ENCODE measurements at regions not wholly inside any gene's neighbourhood (a gene's known extent, or its start where the extent isn't known, plus 50 kb on each side); places are given as distances from the start of the nearest gene placed in this dataset.
"Not testable (repeated sequence)": the region's sequence is repeated elsewhere in the genome, so short reads cannot be mapped to it uniquely, and the experiment has no call there.

DNA sequence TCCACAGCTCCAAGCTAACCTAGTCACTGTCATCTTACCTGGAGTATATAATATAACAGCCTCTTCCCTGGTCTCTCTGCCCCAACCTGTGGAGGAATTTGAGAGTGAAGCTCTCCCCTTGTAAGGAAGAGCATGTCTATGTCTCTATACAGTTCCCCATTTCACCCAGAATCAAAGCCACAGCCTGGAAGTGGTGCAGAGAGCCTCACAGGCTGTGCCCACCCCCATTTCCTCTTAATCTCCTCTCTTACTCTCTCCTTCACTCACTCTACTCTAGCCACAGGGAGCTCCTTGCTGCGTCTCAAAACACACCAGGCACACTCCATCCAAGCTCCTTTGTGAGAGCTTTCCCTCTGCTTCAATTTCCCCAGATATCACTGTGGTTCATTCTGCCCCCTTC lies 302.5 kb upstream of the ISX start:
- no peak for DNase-seq

DNA sequence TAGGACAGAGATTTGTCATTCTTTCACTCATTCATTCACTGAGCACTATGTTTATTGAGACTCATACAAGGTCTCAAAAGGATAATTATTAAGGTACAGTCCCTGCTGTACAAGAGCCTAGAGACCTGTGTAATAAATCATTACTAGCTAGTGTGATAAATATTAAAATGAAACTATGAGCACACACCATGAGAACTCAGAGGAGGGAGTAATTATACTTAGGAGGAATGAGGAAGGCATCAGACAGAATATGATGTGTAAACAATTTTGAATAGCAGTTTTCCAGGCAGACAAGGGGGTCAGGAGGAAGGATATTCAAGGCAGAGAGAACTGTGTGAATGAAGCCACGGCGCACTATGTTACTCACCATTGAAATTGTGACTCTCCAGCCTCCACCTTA lies 300.8 kb upstream of the ISX start:
- no peak for DNase-seq

GRCh38 chr22:34769361-34769760 lies 296.6 kb upstream of the ISX start:
- DNase-seq = no peak

- DNase-seq = no peak
Observed at GRCh38 chr22:34776817-34777216, 289.1 kb upstream of the ISX start.

DNA sequence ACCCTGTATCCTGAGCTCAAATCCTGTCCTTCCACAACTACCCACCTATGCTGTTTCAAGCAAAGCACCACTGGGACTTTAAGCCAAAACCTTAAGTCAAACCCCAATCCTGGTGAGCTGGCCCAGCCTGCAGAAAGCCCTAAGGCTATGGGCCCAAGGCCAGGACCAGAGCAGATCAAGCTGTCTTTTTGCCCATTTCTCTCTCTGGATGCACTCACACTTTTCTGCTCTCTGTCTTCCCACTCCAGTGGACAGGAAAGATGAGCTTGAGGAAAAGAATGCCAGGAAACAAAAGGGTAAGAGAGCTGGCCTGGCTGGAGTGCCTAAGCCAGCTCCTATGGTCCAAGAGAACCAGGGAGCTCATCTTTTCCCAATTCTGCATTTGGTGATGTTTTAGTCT lies 284.3 kb upstream of the ISX start:
- DNase-seq = no peak

- no peak for DNase-seq
Observed at GRCh38 chr22:34783436-34783835, 282.5 kb upstream of the ISX start.

DNA sequence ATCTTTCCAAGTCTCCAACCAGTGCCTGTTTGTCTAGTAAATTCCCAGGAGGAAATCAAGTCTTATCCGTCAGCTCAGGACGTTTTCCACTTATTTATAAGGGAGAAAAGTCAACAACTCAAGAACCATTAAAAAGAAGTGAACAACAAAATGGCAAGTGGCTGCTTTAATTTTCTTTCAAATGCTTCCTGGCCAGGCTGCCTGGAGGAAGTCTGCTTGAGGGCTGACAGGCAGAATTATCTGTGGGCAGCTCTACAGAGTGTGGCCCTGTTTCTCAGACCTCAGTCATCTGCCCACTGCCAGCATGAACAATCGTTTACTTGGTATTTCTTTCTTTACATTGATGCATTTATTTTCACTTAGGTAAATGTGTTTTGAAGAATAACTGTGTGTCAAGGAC lies 281.9 kb upstream of the ISX start:
- DNase-seq = no peak

- DNase-seq = no peak
Observed at GRCh38 chr22:34797826-34798225, 268.1 kb upstream of the ISX start.

DNA sequence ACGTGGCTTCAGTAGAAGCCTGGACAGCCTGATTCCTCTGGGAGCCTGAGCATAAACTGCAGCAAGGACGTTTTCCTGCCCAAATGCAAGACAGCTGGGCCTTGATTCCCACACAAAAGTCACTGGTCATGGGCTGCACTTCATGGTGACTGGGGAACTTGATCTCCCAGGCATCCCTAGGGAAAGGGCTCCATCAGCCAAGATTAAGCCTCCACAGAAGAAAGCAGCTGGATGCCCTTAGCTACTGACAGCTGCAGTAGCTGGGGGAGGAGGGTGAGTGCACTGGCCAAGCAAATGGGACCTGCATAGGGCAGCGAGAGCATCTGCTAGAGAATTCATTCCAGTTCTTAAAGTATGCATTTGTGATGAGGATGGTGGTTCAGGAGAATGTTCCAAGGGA lies 267.4 kb upstream of the ISX start:
- DNase-seq = no peak

DNA sequence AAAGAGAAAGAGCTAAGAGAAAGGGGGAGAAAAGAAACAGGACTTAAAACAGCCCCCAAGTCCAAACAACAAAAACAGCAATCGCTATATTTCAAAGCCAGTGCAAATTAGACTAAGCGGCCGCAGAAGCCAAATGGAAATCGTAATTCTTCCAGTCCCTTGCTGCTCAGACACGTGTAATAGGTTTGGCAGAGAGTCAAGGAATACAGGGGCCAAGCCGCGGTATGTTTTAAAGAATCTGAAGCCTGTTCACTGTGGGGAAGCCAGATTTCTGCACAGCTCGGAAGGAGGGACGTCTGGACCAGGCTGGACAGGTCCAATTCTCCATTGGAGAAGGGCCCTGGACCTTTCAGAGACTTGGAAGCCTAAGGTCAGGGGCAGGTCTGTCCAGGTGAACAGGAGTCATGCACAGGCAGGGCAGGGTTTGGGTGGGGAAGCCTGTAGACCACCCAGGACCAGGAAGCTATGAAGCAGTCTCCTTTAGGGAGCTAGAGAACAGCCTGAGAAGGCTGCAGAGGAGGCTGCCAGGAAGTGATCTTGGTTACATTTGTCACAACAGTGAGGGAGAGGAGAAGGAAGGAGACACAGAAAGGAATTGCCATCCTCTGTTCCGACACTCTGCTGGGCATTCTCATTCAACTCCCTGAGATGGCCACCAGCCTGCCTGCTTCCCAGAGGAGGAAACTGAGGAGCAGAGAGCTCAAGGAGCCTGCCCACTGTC lies 265.5 kb upstream of the ISX start:
- DNase-seq = no peak

DNA sequence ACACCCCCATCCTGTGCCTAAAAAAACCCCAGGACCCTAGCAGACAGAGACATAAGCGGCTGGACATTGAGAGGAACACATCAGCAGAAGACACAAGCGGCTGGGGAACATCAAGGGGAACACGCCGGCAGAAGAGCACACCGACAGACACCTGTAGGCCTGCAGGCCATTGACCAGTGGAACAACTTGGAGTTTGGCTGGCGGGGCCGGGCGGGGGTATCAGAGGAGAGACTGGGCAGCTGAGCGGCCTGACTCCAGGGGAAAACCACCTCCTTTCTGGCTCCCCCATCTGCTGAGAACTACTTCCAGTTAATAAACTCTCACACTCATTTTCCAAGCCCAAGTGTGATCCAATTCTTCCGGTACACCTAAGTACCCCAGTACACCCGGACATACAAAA lies 264.7 kb upstream of the ISX start:
- no peak for DNase-seq

- DNase-seq = no peak
Observed at GRCh38 chr22:34804091-34804490, 261.9 kb upstream of the ISX start.

DNA sequence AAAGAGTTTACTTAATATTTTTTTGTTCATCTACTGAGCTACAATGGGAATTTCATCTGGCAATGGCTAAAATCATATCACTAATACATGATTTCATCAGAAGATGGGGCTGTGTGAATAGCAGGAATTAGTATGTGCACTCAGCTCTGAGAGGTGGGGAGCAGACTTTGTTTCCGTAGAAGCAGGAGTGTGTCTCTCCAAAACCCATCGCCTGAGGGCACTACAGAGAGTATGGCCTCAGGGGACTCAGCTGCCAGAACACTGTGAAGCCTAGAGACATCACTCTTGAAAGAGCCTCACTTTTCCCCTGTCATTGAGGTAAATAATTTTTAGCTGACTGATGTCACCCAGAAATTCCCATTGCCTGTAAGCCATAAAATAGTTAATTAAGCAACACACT lies 261.4 kb upstream of the ISX start:
- DNase-seq = no peak

DNA sequence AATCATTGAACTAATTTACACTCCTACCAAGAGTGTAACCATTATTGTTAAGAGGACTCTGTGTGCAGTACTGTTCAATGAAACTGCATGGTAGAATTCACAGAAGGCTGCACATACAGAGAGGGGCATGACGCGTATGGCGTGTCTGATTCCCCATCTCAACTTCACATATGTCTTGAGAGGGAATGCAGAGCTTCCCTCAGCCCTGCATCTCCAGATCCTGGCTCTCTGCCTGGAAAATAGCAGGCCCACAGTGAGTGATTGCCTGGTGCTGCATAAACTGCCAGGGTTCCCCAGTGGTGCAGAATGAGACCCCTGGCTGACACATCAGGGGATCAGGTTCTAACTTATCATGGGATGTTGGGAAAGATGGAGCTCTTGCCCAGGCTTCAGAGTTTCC lies 260.2 kb upstream of the ISX start:
- no peak for DNase-seq

GRCh38 chr22:34808618-34809017 lies 257.3 kb upstream of the ISX start:
- no peak for DNase-seq

DNA sequence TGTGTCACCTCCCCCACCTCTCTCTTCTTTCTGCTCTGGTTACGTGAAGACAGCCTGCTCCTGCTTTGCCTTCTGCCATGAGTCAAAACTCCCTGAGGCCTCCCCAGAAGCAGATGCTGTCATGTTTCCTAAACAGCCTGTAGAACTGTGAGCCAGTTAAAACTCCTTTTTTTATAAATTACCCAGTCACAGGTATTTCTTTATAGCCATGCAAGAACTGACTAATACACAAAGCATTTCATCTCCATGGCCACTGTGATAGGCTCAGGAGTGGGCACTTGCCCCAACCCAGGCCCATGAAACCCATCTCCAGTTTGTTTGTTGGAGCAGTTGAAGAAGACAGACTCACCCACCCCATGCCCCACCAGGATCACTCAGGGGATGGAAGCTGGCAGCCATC lies 253.3 kb upstream of the ISX start:
- no peak for DNase-seq

GRCh38 chr22:34814260-34815025 lies 251.5 kb upstream of the ISX start:
- no peak for DNase-seq

DNA sequence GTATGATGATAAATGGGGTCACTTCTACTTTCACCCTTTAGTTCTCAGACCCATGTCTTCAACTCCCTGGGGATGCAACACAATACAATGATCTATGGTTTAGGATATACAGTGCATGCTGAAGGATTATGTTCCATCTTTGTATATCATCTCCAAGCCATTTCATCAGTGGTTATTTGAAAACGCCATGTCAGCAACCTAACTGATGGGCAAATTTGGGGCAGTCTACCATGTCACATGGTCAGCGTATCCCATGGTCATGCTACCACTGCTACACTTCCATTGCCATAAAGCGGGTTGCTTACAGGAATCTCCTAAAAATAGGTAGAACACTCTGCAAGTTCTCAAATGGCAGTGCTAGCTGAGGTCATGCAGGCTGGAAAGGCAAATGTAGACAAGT lies 236.5 kb upstream of the ISX start:
- DNase-seq = no peak

GRCh38 chr22:34834059-34834458 lies 231.9 kb upstream of the ISX start:
- no peak for DNase-seq

GRCh38 chr22:34834541-34834940 lies 231.4 kb upstream of the ISX start:
- not testable (repeated sequence) for DNase-seq

GRCh38 chr22:34841331-34841771 lies 224.6 kb upstream of the ISX start:
- no peak for DNase-seq

- no peak for DNase-seq
Observed at GRCh38 chr22:34841911-34842310, 224.0 kb upstream of the ISX start.

DNA sequence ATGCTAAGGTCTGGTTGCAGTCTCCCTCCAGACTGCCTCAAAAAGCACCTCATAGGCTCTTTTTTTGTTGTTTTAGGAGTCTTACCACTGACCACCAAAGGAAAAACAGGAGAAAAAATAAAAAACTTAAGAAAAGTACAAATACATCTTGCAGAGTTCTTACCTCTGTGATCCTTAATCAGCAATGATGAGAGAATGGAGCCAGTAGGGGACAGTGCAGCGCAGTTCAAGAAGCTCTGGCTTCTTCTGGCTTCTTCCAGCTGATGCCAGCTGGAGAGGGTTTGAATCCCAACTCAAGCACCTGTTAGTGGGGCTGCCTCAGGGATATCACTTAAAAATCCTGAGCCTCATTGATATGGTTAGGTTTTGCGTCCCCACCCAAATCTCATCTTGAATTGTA lies 223.3 kb upstream of the ISX start:
- no peak for DNase-seq

DNA sequence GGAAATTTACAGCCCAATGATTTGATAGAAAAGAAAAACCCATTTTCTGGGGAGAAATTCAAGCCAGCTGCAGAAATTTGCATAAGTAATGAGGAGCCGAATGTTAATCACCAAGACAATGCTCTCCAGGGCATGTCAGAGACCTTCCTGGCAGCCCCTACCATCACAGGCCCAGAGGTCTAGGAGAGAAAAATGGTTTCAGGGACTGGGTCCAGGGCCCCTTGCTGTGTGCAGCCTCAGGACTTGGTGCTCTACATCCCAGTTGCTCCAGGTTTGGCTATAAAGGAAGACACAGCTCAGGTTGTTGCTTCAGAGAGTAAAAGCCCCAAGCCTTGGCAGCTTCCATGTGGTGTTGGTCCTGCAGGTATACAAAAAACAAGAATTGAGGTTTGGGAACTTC lies 222.2 kb upstream of the ISX start:
- not testable (repeated sequence) for DNase-seq

DNA sequence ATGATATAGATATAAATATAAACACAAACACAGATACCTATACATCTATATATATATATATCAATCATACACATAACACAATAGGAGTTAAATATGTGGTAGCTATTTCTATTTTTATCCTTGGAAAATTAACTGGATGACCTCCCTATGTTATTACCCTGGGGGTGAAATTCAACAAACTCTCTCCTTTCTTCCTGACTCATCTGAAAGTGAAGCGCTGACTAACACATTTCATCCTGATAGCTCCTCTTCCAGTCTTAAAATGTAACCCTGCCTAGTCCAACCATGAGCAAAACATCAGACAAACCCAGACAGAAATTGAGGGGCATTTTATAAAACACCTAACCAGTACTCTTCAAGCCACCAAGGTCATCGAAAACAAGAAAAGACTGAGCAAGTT lies 220.6 kb upstream of the ISX start:
- no peak for DNase-seq

Data from activated CD4-positive, CD25-positive, alpha-beta regulatory T cell (primary cell).